SK-N-DZ (cell line): ENCODE measurements at regions not wholly inside any gene's neighbourhood (a gene's known extent, or its start where the extent isn't known, plus 50 kb on each side); places are given as distances from the start of the nearest gene placed in this dataset.
A peak's percentile ranks its signal among the peaks of the same experiment; 100 is the strongest.

Experiments
- DNase-seq: peaks from one replicate; pipeline ENCODE4 v3.0.0-alpha.2; 2015; ENCODE audit warnings: low spot score

DNA sequence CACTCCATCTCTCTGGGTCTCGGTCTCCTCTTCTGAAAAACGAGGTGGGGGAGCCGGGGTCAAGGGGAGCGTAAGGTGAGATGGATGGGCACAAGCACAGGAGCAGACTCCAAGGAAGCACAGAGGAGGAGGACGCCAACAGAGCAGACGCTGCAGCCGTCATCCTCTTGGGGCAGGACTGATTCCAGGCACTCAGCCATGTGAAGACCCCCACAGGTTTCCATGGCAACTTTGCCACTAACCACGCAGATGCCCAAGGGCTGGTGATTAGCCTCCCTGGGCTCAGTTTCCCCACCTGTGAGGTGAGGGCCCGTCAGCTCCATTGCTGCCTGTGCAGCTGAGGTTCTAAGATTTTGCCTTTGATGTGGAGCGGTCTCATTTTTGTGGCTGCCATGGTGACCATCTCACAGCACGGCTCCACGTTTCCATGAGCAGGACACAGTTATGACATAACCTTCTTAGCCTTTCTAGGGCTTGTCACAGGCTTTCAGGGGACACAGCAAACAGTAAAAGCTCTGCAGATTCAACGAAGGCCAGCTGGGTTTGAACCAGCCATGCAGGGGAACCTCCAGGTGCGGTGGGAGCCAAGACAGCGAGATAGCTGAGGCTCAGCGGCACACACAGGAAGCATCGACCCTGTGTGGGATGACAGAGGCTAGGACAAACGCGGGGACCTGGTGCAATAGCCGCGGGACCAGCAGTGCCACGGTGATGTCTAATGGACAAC, 170.3 kb downstream of the NUP210 start:
- DNase-seq = no peak

DNA sequence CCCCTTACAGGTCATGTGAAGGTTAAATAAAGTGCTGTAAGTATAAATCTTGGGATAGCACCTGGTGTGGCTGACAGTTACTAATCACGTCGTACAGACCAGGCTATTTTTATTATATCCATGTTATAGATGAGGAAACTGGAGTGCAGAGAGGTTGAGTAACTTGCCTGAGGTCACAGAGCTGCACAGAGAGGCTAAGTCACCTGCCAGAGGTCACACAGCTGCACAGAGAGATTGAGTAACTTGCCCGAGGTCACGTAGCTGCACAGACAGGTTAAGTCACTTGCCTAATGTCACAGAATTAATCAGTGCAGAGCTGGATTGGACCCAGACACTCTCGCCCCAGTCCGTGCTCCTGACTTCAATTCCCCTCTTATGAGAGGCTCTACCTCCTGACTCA, 171.5 kb downstream of the NUP210 start:
- DNase-seq = no peak

DNA sequence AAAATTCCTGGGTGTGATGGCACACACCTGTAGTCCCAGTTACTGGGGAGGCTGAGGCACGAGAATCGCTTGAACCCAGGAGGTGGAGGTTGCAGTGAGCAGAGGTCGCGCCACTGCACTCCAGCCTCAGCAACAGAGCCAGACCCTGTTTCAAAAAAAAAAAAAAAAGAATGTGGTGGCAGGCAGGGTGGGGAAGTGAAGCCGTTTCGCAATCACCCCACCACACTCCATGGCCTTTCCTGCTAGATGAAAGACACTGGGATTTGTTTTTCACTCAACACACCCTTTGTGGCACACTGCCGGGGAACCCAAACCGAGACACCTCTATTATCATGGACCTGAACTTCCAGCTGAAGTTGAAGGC, 172.4 kb upstream of the IQSEC1 start:
- DNase-seq = no peak

DNA sequence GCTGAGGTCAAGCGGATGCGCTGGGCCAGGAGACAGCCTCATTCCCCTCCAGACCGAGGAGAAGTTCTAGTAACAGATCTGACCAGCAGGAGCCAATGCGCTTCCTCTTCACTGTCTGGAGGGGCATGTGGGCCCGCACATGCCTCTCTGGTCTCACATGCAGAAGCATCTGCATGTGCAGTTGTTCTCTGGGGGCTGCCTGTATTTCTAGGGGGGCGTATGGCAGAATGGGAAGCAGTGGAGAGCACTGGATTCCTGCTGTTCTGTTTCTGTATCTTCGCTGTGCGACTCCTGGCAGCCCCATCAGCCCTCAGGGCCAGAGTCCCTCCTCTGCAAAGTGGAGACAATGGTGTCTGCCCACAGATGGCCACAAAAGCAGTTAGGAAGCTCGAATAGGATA, 170.4 kb upstream of the IQSEC1 start:
- no peak for DNase-seq

DNA sequence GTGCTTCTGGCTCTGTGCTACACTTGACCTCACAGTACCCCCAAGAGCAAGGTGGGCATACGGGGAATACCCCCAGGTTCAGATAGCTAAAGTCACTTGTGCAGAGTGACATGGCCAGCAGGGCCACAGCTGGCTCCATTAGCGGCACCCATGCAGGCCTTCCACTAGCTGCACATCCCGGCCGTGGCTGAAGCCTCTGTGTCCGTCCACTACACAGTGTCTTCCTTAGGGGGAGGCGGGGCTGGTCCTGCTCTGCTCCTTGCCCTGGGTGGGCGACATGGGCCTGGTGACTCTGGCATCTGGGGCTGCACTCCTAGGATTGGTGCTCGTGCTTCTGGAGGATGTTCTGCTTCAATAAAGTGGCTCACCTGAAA, 169.1 kb upstream of the IQSEC1 start:
- DNase-seq = no peak

DNA sequence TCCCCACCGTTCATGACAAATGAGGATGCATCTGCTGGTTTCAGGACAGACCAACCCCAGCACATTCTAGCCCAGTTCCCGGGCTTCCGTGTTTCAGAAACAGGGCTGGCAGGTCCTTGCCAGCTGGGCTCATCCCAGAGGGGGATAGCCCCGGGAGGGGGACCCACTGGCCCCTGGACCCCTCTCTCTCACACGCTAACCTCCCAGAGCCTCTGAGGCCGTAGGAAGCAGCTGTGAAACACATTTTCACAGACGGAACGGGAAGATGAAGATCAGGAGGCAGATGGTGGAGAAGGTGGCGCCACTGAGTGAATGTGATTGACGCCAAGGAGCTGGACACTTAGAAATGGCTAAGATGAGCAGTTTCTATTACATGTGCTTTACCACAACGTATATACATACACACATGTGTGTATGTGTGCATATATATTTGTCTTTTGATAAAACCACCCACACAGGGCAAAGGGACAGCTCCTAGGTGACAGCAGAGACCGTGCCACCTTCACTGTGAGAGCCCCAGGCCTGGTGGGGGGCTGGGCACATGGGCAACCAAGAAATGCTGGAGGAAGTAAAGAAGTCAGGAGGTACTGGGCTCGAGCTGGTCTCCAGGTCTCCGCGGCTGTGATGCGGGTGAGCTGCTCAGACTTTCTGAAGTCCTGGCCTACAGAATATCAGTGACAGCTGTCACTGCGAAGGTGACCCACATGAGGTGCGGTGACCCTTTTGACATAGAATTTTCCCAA, 168.6 kb upstream of the IQSEC1 start:
- no peak for DNase-seq

DNA sequence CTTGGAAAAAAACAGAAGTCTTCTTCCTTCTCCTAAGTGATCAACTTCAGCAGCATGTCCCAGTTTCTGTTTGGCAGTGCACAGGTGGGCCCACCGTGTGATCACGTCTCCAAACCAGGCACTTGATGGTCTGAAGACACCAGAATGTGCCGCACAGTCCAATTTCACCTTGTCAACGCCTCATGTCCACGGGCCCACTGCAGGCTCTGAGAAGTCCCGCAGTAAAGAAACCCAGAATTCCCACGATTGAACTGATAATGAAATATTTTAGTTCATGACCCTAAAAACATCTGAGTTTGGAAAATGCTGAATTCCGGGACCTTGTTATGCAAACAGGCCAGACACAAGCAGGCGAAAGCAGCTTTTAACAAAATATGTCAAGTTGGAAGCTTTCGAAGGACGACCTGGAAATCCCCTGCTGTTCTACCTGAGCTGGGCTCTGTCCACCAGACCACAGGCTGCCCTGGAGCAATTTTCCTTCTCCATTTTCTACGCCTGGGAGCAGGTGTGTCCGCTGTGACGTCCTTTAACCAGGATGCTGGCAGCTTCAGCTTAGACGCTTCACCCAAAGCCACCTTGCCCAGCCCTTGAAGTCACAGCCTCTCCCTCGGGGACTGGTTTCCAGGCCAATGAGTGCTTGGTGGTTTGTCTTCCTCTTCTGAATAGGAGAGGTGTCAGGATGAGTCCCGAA, 167.8 kb upstream of the IQSEC1 start:
- DNase-seq = no peak

DNA sequence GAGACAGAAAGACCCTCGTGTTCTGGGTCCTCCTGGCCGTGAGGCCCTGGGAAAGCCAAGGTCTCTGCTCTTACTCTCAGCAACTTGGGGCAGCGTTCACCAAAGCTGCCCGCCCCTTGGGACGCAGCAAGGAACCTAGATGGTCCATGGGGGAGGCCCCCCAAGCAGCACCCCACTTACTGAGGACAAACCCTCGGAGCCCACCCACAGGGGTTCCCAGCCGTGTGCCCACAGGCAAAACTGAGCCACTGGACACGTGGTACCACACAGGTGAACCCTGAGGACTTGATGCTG, 166.2 kb upstream of the IQSEC1 start:
- no peak for DNase-seq

DNA sequence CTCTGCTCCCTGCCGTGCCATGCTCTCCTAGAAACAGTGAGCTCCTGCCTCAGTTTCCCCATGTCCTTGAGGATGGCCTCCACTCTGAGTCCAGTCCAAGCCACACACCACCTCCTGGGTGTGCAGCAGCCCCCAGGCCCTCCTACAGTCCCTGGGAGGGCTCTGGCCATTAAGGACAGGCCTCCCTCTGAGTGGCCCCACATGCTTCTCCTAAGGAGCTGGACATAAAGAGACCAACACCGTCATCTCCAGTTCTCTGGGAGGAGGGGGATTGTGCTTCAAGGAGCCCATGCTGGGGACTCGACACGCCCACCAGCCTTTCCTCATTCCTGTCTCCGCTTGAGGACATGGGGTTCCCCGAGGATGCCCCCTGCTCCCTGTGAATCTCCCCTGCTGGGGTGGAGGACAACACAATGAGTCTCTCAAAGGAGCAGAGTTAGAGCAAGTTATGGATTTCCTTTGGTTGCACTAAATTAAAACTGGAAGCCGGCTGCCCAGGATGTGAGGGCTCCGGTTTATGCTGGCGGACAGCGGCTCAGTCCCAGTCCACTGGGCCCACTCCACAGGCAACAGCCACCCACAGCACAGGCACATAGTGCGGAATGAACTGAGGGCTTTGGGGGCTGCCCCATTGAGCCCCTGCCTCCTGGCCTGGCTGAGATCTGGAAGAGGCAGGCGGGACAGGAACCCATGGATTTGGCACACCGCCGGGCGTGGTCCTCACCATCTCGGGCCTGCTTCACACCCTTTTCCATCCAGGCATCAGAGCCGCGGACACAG, 165.6 kb upstream of the IQSEC1 start:
- no peak for DNase-seq

DNA sequence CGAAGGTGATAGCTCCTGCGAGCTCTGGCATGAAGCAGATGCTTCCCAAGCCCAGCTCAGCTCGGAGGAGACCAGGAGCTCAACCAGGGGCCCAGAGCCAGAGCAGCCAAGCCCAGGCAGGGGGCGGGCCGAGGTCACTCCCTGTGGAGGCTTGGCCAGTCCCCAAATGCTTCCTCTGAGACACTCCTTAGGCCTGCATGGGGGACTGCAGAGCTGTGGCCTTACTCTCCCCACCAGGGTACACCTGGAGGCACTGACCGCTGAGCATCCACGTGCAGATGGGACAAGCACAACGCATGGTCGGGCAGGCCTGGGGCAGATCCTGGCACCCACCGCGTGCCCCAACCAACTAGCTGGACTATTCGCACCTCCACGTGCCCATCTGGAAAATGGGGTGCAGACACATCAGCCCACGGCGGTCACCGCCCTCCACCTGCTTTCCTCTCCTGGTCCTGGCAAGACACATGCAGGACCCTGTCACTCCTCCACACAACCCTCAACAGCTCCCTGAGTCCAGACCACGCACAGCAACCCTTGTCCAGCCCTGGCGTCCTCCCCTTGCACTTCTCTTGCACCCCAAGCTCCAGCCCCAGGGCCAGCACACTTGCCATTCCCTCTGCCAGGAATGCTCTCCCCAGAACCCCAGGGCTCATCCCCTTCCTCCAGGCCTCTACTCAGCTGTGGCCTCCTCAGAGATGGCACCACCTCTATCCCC, 164.7 kb upstream of the IQSEC1 start:
- DNase-seq = no peak

DNA sequence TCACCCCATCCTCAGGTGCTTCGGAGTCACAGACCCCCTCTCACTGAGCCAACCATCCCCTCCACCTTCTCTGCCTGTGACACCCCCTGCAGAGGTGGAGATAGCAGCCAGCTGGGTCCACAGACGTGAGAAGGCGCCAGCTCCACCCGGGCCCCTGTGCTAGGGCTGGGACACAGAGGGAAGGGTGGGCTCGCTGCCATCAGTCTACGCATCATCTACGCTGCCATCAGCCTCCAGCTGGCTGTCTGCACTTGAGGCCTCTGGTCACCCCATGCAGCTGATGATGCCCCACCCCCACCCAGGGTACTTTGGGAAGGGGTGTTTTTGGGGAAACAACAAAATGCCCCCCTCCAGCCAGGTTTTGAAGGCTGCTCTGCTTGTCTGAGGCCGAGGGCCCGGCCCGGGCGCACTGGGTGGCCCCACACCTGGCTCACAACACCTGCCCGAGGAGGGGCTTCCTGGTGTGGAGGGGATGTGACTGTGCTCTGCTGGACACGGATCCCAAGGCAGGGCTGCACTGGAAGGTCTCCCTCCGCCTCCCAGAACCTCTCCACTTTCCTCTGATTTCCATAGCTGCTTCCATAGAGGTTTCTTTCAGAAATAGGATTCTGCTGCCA, 163.4 kb upstream of the IQSEC1 start:
- no peak for DNase-seq

DNA sequence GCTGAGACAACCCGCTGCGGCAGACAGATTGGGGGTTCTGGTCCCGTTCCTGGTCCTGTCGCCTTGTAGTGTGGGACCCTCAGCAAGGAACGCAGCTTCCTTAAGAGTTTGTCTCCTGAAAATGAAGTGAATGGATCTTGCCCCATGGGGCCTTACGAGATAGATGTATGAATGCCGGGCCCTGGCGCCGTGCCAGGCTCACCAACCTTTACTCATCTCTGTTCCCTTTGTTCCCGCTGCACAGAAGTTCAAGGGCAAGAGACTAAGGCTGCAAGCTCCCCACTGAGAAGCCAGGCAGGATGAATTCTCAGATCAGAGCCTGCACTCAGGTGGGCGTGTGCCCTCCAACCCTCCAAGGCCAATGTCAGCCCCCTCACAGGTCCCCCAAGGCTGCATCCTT, 162.7 kb upstream of the IQSEC1 start:
- no peak for DNase-seq

DNA sequence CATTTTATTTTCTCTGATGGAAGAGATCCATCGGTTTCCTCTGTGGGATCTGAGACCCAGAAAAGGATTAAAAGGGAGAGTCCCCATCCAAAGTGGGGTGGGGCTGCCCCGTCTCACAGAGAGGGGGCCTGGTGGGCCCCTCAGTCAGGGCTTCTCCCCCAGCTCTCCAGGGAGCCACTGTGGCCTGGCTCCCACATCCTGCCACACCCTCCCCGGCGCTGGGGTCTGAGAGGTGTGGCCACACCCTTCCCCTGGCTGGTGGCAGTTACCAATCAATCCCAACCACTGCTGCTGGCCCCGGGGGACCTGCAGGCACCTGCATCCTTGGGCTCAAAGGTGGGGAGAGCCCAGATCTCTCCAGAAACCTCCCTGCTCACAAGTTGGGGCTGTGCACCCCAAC, 161.8 kb upstream of the IQSEC1 start:
- no peak for DNase-seq

DNA sequence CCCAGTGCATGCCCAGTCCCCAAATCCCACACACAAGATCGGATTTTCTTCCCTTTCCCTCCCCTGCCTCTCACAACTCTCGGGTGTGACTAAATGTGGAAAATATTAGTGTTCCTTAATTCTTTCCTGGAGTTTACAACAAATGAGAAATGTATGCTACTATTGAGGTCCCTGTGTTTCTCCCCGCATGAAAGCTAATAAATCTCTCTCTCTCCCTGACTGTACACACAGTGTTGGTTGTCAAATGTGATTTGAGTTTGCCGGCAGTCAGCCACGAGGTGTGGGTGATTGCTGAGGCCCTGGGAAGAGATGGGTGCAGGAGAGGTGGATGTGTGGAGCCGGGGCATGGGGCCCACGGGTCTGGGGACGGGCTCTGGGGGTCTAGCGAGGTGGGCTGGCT, 161.4 kb upstream of the IQSEC1 start:
- no peak for DNase-seq

DNA sequence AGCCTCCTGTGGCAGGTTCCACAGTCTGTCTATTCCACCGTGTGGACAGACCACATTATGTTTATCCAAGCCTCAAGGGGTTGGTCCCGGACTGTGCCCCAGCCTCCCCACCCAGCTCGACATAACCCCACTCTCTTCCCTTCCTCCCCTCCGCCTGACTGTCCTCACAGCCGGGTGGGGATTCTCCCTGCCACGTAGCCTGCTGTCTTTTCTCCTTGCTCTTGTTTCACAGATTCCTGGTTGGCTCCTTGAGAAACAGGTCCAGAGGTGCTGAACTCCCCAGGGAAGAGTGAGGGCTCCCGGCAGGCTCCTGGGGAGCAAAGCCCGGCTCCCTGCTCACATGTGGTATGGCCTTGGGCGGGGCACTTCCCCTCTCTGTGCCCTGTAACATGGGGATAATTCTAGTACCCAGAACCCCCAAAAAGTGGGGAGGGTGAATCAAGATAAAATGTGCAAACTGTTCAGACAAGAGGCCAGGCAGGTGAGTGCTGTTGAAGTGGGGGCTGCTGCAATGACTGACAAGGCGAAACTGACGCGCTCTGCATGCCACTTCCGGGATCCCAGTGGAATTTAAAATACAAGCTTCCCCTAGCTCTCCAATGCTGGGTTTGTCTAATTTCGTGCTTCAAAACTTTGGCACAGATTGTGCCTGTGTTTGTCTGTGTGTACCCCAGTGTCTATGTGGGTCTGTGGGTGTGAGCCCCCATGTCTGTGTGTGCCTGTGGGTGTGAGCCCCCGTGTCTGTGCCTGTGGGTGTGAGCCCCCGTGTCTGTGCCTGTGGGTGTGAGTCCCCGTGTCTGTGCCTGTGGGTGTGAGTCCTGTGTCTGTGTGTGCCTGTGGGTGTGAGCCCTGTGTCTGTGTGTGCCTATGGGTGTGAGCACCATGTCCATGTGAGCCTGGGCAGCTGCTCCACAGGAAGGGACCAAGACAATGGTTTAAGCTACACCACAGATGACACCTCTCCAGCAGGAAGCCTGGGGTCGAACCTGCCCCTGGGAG, 160.6 kb upstream of the IQSEC1 start:
- DNase-seq = no peak

DNA sequence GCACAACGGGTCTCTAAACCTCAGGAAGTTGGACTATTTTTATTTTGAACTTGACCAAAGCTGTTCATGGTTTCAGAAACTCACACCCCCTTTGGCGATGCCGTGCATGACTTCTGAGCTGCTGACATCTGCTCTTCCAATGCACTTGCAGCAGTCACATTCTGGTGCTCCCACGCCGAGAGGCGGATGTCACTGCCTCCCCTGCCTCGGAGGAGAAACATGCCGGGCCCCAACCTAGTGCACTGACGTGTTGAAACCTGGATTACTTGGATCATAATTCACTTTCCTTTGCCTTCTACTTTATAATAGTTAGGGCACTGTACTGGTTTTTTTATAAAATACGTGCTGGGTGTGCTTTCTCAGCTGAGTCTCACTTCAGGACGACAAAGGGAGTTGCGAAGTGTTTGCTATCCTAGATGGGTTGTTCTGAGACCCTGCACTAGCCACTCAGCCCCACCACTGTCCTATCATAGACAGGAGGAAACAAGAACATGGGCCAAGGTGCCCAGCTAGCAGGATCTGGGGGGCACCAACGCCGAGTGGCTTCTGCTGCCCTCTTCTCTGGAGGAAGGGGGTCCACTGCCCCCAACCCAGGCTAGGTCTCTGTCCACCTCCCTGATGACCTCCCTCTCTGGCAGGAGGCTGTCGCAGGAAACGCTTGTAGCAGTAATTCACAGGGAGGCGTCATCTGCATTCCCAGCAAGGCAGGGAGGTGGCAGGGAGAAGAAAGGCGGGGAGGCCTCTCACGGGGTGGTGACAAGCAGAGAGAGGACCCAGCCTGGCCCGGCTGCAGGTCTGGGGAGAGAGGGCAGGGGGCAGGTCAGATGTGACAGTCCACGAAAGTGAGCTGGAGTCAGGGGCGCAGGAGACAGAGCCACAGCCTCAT, 158.8 kb upstream of the IQSEC1 start:
- no peak for DNase-seq

DNA sequence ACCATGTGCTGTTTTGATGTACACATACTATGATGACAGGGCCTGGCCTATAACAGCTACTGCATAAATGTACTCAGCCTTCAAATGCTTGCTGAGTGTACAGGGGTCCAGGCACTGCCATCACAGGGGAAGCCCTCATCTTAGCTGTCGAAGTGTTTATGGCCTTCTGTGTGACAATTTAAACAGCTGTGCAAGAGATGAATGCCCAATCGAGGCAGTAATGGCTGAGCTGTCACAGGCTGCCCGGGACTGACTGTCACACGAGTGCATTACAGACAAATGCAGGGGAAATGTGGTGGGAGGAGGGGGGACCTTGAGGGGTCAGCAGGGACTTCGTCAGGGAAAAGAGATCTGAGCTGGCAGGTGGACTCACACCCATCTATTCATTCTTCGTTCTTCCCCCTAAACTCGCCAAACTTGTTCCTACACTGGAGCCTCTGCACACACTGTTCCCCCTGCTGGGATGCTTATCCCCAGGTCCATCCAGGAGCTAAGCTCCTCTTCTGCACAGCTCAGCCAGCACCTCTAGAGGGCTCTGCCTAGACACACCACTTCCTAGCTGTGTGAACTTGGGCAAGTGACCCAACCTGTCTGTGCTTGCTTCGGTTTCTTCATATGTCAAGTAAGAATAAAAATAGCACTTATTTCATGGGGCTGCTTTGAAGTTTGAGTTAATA, 156.2 kb upstream of the IQSEC1 start:
- peak; percentile 23 for DNase-seq

DNA sequence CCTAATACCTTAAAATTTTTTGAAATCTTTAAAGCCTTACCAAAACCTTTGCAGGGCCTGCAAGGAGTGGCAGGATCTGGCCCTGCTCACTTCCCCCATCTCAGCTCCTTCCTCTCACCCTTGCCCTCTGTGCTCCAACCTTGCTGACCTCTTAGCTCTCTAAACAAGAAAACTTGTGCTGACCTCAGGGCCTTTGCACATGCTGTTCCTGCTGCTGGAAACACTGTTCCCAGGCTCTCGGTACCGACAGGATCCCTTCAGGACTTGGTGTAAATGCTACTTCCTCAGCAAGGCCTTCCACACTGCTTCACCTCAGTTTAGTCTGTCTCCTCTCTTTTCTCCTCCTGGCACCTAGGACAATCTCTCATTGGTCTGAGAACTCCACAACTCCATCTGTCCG, 155.4 kb upstream of the IQSEC1 start:
- DNase-seq = no peak
